Calu3 (cell line): ENCODE measurements at regions not wholly inside any gene's neighbourhood (a gene's known extent, or its start where the extent isn't known, plus 50 kb on each side); places are given as distances from the start of the nearest gene placed in this dataset.

Source experiments
- BruUV-seq: library from RNA; stranded (reverse); fragments of 400-500 nt; replicated peaks from 2 replicates; lab custom pipeline; 2021; lab: Mats Ljungman, UMichigan
- CTCF ChIA-PET: fragments of 300-600 bp; sonication (Branson Sonifier 250); formaldehyde crosslinking; loops from one replicate; lab custom pipeline; 2022; ENCODE audit warnings: antibody characterized with exemption; lab: Charles Lee
- DNase-seq: peaks from one replicate; pipeline ENCODE4 v3.0.0; 2022
- H3K27ac Mint-ChIP-seq: one replicate; pipeline ENCODE4 v1.8.0; 2022; ENCODE audit warnings: mixed read lengths; ENCODE audit not compliant: unreplicated experiment
- H3K27me3 Mint-ChIP-seq: one replicate; pipeline ENCODE4 v1.8.0; 2022; ENCODE audit warnings: mixed read lengths; ENCODE audit not compliant: unreplicated experiment
- H3K36me3 Mint-ChIP-seq: one replicate; pipeline ENCODE4 v1.8.0; 2022; ENCODE audit warnings: mild to moderate bottlenecking, moderate library complexity, mixed read lengths; ENCODE audit not compliant: insufficient read depth, unreplicated experiment
- H3K4me1 Mint-ChIP-seq: one replicate; pipeline ENCODE4 v1.8.0; 2022; ENCODE audit warnings: mild to moderate bottlenecking, low read depth, mixed read lengths; ENCODE audit not compliant: unreplicated experiment
- H3K4me3 Mint-ChIP-seq: one replicate; pipeline ENCODE4 v1.8.0; 2022; ENCODE audit warnings: mild to moderate bottlenecking, low read depth, moderate library complexity, mixed read lengths; ENCODE audit not compliant: unreplicated experiment
- H3K9me3 Mint-ChIP-seq: one replicate; pipeline ENCODE4 v1.8.0; 2022; ENCODE audit warnings: low read depth, mixed read lengths; ENCODE audit not compliant: unreplicated experiment
- intact Hi-C: fragments of 100-400 bp; cut with micrococcal nuclease; formaldehyde crosslinking; loops from one replicate; pipeline ENCODE4 v1.10.0; 2022; ENCODE audit not compliant: unreplicated experiment
- TF ChIP-seq, protein P1 (sequence below): fragments of 200-600 bp; IDR thresholded peaks from one replicate; pipeline ENCODE4 v1.8.0; 2022; ENCODE audit warnings: antibody characterized with exemption; ENCODE audit not compliant: unreplicated experiment

DNA sequence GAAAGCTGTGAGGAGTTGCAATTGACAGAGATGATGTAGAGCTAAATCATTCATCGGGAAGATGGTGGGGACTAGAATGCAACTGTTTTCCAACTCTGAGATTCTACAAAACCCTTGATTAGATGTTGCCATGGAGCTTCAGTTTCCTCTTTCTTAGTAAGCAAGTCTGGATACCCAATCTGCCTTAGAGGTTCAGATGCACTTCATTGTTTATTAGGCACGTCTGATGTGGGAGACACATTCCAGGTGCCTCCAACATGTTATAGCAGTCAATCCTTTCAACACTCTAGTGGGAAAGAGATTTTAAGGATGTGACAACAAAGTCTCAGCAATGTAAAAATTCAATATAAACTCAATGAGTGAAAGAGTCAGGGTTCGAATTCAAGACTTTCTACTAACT is 291.3 kb upstream of the PHYHIPL start:
- Mint-ChIP-seq H3K9me3 (peaks cover 8% of the 10 kb centered on the region), H3K4me3 (no peak overlapping the region), H3K36me3 (no peaks in the 10 kb centered on the region), H3K27ac (no peak overlapping the region), H3K27me3 (peaks cover 56% of the 10 kb centered on the region), H3K4me1 (no peaks in the 10 kb centered on the region)
- intact Hi-C loops, result no loop called here
- CTCF ChIA-PET, result interaction anchor here (0.6 kb wide), 1 partner anchor 140 kb away, joined by 11 read pairs; no protein-coding TSS in a partner anchor
- DNase-seq, result no peak
- TF ChIP-seq, protein P1, sequence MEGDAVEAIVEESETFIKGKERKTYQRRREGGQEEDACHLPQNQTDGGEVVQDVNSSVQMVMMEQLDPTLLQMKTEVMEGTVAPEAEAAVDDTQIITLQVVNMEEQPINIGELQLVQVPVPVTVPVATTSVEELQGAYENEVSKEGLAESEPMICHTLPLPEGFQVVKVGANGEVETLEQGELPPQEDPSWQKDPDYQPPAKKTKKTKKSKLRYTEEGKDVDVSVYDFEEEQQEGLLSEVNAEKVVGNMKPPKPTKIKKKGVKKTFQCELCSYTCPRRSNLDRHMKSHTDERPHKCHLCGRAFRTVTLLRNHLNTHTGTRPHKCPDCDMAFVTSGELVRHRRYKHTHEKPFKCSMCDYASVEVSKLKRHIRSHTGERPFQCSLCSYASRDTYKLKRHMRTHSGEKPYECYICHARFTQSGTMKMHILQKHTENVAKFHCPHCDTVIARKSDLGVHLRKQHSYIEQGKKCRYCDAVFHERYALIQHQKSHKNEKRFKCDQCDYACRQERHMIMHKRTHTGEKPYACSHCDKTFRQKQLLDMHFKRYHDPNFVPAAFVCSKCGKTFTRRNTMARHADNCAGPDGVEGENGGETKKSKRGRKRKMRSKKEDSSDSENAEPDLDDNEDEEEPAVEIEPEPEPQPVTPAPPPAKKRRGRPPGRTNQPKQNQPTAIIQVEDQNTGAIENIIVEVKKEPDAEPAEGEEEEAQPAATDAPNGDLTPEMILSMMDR, result no peak
- no TSS peak for BruUV-seq

DNA sequence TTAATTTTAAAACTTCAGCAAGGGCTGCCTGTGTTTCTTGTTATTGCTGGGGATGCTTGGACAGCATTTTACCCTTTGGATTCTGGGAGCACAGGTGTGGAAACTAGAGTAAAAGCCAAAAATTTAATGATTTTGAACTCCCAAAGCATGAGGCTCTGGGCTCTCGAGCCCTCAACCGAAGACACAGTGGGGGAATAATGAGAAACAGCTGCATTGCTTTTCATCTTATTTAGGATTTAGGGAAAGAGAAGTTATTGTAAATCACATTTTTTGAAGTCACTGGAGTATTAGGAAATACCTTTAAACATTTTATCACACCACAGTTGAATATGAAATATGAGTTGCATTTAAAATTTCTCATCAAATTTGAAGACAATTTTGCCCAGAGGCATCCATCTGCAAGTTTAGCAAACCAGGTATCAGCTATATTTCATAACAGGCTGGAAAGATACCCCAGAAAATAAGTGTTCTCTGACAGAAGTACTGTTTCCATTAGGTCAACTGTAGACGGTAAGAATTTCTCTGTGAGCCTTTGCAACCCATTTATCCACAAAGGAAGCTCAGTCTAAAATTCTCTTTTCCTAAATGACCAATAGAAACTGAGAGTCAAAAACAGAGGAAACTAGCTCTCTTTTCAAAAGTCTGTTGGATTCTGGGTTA is 290.6 kb upstream of the PHYHIPL start:
- H3K4me3 Mint-ChIP-seq, result no peak overlapping the region
- intact Hi-C loops, result no loop called here
- peaks cover 49% of the 10 kb centered on the region for H3K27me3 Mint-ChIP-seq

DNA sequence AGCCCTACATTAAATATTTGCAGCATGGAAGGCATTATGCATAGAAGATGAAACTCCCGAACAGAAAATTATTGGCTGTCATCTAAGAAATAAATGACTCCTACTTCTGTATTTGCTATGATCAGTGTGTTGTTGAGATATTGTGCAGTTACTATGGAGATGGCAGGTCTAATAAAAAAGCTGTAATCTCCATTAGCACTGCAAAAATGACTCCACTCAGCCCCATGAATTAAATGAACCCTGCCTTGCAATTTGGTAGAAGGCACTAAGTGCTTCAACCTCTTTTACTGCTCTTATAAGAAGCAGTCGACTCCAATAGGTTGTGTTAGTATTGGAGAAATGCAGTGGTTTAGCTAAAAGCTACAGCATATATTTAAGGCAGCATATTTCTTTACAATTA is 290.0 kb upstream of the PHYHIPL start:
- CTCF ChIA-PET, result no interaction called here
- TF ChIP-seq, protein P1, result no peak
- intact Hi-C loops, result no loop called here
- Mint-ChIP-seq H3K9me3 (no peaks in the 10 kb centered on the region), H3K4me3 (no peak overlapping the region), H3K4me1 (no peaks in the 10 kb centered on the region), H3K27me3 (peaks cover 44% of the 10 kb centered on the region), H3K27ac (no peak overlapping the region), H3K36me3 (no peaks in the 10 kb centered on the region)
- BruUV-seq, result no TSS peak
- no peak for DNase-seq

More for the DNA sequence above, 290.6 kb upstream of the PHYHIPL start:
- Mint-ChIP-seq H3K36me3 (no peaks in the 10 kb centered on the region), H3K27ac (no peak overlapping the region), H3K9me3 (peaks cover 6% of the 10 kb centered on the region), H3K4me1 (no peaks in the 10 kb centered on the region)
- DNase-seq, result no peak
- BruUV-seq, result no TSS peak
- CTCF ChIA-PET, result interaction anchor here (0.6 kb wide), 1 partner anchor 141 kb away, joined by 11 read pairs; no protein-coding TSS in a partner anchor
- TF ChIP-seq, protein P1, result no peak

DNA sequence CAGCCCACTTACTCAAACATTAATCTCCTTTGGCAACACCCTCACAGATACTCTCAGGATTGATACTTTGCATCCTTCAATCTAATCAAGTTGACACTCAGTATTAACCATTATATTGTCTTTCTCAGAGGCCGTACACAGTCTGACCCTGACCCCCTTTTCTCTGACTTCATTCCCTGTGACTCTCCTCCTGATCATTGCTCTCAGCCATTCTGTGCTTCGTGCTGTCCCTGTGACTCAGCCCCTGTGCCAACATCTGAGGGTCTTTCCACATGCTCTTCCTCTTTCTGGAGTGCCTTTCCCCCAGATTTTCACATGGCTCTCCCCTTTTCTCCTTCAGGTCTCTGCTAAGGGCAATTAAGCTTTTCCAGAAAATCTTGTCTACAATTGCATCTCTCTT is 289.0 kb upstream of the PHYHIPL start:
- Mint-ChIP-seq H3K4me1 (no peaks in the 10 kb centered on the region), H3K27ac (no peak overlapping the region), H3K4me3 (no peak overlapping the region), H3K27me3 (peaks cover 42% of the 10 kb centered on the region), H3K36me3 (no peaks in the 10 kb centered on the region), H3K9me3 (no peaks in the 10 kb centered on the region)
- CTCF ChIA-PET, result no interaction called here
- intact Hi-C loops, result no loop called here
- DNase-seq, result no peak
- TF ChIP-seq, protein P1, result no peak
- no TSS peak for BruUV-seq
